HG02840 (cell line): ENCODE measurements at regions not wholly inside any gene's neighbourhood (a gene's known extent, or its start where the extent isn't known, plus 50 kb on each side); places are given as distances from the start of the nearest gene placed in this dataset.
"Not testable (repeated sequence)": the region's sequence is repeated elsewhere in the genome, so short reads cannot be mapped to it uniquely, and the experiment has no call there.

Experiments used
- ATAC-seq: cut with Tn5 transposase; IDR thresholded peaks from one replicate; pipeline ENCODE4 v1.9.1; 2021; ENCODE audit warnings: mild to moderate bottlenecking, moderate library complexity, moderate number of reproducible peaks; ENCODE audit not compliant: unreplicated experiment, low FRiP score

GRCh38 chr14:106129274-106129673 is 602.9 kb downstream of the TMEM121 start:
- no peak for ATAC-seq

- ATAC-seq = not testable (repeated sequence)
Observed at GRCh38 chr14:106129904-106130661, 603.7 kb downstream of the TMEM121 start.

DNA sequence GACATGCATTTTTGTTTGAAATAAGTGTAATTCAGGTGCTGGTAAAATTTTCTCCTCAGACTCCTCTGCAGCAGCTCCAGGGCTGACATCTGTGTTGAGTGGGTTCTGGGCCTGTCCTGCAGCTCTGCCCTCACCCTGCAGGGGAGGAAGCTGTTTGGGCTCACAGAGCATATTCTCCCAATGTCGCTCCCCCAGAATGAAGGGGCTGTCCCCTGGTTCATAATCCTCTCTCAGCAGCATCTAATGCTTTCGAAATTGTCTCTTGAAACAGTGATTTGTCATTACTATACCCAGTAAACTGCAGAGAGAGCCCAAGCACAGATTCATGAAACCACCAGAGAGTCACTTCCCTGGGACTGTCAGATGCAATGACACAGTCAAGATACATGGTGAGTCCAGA is 606.7 kb downstream of the TMEM121 start:
- not testable (repeated sequence) for ATAC-seq

- ATAC-seq = no peak
Observed at GRCh38 chr14:106134886-106135285, 608.5 kb downstream of the TMEM121 start.

- no peak for ATAC-seq
Observed at GRCh38 chr14:106141242-106142220, 615.1 kb downstream of the TMEM121 start.

DNA sequence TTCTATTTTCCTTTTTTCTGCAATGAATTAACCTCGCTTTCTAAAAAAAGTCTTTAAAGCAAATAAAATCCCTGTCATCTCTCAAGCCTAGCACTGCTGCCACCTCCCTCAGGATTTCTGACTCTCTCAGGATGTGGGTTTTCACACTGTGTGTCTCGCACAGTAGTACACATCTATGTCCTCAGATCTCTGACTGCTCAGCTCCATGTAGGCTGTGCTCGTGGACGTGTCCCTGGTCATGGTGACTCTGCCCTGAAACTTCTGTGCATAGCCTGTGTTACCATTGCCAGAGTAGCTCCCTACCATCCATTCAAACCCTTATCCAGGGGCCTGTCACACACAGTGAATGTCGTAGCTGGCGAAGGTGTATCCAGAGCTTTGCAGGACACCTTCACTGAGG is 619.3 kb downstream of the TMEM121 start:
- not testable (repeated sequence) for ATAC-seq

- not testable (repeated sequence) for ATAC-seq
Observed at GRCh38 chr14:106153362-106153955, 627.1 kb downstream of the TMEM121 start.

DNA sequence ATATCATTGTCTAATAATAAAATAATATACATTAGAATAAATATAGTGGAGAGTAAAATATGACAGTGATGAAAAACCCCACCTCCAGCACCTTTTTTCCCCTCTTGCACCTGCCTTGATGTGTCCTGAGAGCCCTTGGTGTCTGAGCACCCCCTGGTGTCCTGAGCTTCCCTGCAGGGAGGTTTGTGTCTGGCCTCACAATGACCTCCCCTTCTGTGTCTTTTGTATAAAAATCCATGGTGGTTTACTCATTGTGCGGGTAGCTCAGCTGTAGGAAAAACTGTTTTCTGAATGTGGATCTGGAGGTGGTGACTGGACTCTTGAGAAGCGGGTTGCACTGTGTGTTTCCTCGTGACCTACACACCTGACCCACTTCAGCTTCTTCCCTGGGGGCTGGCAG is 636.9 kb downstream of the TMEM121 start:
- ATAC-seq = no peak

DNA sequence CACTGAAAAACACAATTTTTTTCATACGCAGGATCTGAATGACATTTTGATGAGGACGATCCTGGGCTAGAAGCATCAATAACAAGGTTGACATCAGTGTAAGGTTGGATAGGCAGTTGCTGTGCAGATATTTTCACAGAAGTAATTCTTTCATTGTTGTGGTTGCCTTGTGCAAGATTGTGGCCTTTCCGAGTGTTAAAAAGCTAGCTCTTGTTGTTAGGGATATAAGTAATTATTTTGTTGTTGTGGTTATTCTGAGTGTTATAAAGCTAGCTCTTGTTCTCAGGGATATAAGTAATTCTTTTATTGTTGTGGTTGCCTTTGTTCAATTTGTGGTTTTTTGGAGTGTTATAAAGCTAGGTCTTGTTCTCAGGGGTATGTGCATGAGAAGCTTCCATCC is 637.4 kb downstream of the TMEM121 start:
- ATAC-seq = not testable (repeated sequence)

DNA sequence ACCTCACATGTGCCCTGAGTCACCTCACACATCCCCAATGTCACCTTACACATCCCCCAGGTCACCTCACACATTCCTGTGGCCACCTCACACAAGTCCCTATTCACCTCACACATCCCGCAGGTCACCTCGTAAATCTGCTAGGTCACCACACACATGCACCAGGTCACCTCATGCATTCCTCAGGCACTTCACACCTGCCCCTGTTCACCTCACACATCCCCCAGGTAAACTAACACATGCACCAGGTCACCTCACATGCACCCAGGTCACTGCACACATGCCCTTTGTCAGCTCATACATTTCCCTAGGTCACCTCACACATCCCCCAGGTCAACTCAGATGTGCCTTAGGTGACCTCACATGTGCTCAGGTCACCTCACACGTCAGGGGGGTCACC is 639.8 kb downstream of the TMEM121 start:
- no peak for ATAC-seq

- no peak for ATAC-seq
Observed at GRCh38 chr14:106166650-106167204, 640.3 kb downstream of the TMEM121 start.

- ATAC-seq = not testable (repeated sequence)
Observed at GRCh38 chr14:106170163-106170658, 643.8 kb downstream of the TMEM121 start.

- ATAC-seq = no peak
Observed at GRCh38 chr14:106174206-106174605, 647.8 kb downstream of the TMEM121 start.

GRCh38 chr14:106177266-106178246 is 651.2 kb downstream of the TMEM121 start:
- ATAC-seq = not testable (repeated sequence)

- ATAC-seq = no peak
Observed at GRCh38 chr14:106179761-106180160, 653.4 kb downstream of the TMEM121 start.

DNA sequence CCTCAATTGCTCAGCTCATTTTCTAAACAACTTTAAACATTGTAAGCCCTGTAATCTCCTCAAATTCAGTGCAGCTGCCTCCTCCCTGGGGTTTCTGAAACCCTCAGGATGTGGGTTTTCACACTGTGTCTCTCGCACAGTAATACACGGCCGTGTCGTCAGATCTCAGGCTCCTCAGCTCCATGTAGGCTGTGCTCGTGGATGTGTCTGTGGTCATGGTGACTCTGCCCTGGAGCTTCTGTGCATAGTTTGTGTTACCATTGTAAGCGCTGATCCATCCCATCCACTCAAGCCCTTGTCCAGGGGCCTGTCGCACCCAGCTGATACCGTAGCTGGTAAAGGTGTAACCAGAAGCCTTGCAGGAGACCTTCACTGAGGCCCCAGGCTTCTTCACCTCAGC is 658.4 kb downstream of the TMEM121 start:
- ATAC-seq = not testable (repeated sequence)

DNA sequence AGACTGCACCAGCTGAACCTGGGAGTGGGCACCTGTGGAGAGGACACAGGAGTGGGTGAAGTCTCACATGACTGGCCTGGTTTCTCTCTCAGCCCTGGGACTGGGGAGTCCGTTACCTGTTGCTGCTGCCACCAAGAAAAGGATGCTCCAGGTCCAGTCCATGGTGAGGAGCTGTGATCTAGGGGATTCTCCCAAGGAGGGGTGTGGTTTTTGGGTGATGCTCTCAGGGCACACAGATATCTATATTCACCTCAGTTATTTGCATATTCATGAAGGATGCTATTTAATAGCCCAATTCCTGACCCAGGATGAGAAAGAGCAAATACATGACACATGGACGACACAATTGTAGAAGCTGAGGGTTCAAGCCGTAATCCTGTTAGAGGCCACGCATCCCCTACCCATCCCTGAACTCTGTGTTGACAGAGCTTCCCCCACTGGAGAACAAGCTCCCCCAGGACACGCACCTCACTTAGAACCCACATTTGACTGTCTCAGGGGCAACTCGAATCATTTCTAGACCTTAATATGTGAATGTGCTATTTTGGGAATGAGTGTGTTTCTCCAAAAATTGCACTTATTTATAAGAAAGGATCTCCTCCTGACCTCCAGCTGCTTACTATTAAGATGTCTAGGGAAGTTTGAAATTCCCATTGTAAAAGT is 658.9 kb downstream of the TMEM121 start:
- not testable (repeated sequence) for ATAC-seq

- no peak for ATAC-seq
Observed at GRCh38 chr14:106185837-106186233, 659.5 kb downstream of the TMEM121 start.

DNA sequence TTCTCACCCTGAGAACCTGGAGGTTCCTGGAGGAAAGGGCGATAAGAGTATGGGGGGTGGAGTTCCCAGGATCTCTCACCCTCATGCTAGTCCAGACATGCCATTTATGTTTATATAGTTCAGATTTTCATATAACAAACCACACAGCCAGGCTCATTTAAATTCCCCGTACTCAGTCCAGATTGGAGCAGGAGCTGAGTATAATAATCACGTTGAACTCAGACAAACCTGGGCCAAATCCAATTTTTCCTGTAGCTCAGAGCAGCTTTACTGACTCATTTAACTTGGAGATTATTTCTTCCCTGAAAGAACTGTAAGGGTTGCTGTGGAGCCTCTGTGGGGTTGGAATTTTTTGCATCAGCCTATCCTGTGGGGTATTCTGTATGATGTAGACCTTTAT is 660.8 kb downstream of the TMEM121 start:
- no peak for ATAC-seq
